ENCODE measurements at regions not wholly inside any gene's neighbourhood (a gene's known extent, or its start where the extent isn't known, plus 50 kb on each side); places are given as distances from the start of the nearest gene placed in this dataset.
"Not testable (repeated sequence)": the region's sequence is repeated elsewhere in the genome, so short reads cannot be mapped to it uniquely, and the experiment has no call there.

- DNase-seq (ENCODE audit: low read depth), result no peak
Measured at GRCh38 chr19:23470873-23471545, 75.7 kb upstream of the ZNF91 start.

- not testable (repeated sequence) for DNase-seq (ENCODE audit: low read depth)
Measured at GRCh38 chr19:23464349-23464748, 69.1 kb upstream of the ZNF91 start.

GRCh38 chr19:23461120-23461519 is 65.8 kb upstream of the ZNF91 start:
- no peak for DNase-seq (ENCODE audit: low read depth)

GRCh38 chr19:23460656-23461055 is 65.4 kb upstream of the ZNF91 start:
- no peak for DNase-seq (ENCODE audit: low read depth)

Data from GM04504 (cell line).